Dedifferentiated amniotic fluid mesenchymal stem cell (primary cell): ENCODE measurements at regions not wholly inside any gene's neighbourhood (a gene's known extent, or its start where the extent isn't known, plus 50 kb on each side); places are given as distances from the start of the nearest gene placed in this dataset.
"Not testable (repeated sequence)": the region's sequence is repeated elsewhere in the genome, so short reads cannot be mapped to it uniquely, and the experiment has no call there.

Experiments
- DNase-seq: peaks from one replicate; pipeline ENCODE4 v3.0.0-alpha.2; 2016; ENCODE audit errors: extremely low spot score

DNA sequence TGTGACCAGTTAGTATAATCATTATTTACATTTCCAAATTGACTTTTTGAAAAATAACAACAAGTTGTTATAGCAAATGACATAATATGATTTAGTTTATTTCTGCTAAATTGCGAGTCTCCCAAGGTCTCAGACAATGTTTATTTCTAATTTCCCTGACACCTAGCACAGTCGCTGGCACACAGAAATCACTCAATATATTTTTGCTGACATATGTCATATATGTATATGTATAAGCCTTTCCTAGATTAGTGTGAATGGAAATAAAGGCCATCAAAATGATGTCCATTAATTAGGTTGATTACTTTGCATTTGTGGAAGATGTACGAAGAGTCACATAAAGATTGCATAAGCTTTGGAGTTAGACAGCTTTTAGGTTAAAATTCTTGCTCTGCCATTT lies 136.7 kb upstream of the CDH2 start:
- DNase-seq = no peak

DNA sequence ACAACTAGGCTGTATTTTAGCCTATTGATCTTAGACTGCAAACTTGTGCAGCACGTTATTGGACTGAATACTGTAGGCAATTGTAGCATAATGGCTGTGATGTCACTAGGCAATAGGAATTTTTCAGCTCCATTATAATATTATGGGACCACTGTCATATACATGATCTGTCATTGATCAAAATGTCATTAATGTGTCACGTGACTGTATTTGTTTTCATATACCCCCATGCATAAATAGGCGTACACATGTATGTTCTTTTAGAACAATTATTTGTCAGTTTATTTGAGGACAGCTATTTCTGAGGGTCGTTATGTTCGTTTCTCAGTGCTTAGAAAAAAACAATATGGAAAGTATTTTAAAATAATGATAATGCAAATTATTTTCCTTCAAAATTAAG lies 111.9 kb upstream of the CDH2 start:
- DNase-seq = no peak

DNA sequence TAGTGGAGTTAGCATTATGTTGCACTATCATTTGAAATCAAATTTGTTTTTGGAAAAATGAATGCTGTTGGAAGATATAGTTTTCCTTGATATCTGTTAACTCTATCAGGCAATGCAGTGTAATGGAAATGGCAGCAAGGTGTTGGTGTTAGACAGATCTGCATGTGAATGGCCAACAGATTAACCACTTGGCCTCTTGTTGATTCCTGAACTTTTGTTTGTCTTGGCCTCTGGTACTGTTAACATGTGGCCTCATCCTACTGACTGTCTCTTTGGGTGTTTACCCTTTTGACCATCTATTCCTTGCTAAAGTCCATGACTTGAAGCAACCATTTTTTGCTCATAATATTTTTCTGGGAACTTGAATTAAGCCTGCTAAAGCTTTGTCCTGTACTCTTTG lies 110.2 kb upstream of the CDH2 start:
- DNase-seq = no peak

DNA sequence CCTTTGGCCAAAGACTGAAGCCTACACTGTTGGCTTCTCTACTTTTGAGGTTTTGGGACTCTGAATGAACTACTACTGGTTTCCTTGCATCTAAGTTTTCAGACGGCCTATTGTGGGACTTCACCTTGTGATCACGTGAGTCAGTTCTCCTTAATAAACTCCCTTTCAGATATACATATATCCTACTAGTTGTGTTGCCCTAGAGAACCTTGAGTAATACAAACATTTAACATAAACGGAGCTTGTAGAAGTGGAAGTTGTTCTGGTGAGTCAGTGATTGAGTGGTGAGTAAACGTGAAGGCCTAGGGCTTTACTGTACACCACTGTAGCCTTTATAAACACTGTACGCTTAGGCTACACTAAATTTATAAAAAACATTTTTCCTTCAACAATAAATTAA lies 107.2 kb upstream of the CDH2 start:
- DNase-seq = peak; percentile 52

DNA sequence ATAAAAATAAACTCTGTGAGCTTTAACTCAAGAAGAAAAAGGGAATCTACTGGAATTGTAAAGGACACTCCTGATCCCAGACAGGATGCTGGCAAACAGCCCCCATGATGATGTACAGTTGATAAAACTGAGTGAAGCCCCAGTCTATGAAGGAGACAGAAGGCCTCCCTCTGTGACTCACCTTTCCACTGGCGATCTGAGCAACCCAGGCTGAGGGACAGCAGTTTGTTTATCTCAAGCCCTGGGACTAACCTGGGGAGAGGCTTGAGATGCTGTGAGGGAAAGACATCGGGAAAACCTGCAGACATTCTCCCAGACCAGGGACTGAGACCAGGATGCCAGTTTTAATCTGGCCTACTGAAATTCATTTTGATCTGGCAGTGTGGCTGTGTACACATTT lies 104.5 kb upstream of the CDH2 start:
- DNase-seq = no peak

DNA sequence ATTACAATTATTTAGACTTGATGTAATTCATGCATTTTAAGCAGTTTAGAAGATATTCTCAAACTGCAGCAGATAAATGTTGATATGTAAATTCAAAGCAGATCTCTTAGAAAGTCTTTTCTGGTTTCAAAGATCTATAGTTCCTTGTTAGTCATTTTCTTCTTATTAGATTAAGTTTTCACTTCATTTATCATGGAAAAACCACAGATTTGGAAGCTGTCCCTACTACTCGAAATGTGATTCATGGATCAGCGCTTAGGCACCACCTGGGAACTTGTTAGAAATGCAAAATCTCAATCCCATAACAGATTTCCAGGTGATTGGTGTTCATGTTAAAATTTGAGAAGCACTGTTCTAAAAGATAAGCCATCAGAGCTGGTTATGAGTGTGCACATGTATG lies 92.8 kb upstream of the CDH2 start:
- no peak for DNase-seq

DNA sequence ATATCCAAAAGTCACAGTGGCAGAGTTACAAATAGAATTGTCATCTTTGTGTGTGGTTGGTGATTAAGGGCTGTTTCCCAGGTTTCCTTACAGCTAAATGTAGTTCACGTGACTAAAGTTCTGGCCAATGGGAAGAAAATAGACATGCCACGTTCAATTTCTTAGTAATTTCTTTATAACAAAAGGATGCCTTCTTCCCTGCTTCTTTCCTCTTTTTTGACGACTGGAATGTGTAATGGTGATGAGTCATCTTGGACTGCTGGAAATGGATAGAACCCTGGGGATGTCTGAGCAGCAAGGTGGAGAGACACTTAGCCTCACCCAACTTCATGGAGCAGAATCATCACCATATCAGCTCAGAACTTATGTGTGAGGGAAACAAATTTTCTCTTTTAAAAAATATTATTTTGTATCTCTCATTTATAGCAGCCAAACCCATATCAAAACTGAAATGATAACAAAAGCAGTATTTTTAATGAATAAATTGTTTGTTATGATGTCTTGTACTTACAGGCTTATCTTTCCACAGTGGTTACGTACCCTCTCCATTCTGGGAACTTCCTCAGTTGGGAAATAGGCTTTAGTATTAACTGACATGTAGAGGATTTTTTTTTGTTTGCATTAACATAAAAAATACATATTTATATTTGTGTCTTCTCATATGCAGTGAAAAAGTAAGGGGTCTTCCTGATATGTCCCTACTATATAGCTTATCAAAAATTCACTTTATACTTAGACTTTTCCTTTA lies 91.1 kb upstream of the CDH2 start:
- DNase-seq = no peak

DNA sequence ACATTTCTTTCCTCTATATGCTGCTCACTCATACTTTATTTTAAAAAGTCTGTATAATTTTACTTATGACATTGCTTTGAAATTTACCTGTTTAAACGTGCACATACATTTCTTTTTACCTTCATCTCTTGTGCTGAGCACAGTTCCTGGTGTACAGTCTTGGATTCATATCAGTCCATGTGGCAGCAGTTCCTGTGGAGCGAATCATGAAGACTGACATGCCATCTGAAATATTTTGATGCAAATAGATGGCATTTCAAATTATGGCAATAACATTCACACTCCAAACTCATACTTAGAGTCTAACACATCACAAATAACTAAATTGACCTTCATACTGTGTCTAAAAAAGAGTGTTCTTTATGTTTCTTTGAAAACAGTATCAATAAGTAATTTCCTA lies 90.3 kb upstream of the CDH2 start:
- no peak for DNase-seq

DNA sequence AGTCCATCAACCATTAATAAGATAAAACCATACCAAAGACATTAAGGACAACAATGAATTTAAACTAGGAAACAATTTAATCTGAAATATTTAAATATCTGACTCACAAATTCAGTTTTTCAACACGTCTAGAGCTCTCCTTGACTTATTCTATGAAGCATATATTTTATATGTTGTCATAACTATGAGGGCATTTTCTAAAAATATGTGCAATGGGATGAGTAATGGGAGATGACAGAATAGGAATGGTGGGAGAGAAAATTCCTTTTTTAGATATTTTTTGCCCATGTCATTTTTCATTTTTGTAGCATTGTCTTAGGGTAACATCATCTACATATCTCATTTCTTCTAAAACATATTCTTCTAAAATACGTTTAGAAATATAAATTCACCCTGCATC lies 79.2 kb upstream of the CDH2 start:
- DNase-seq = peak; percentile 14

DNA sequence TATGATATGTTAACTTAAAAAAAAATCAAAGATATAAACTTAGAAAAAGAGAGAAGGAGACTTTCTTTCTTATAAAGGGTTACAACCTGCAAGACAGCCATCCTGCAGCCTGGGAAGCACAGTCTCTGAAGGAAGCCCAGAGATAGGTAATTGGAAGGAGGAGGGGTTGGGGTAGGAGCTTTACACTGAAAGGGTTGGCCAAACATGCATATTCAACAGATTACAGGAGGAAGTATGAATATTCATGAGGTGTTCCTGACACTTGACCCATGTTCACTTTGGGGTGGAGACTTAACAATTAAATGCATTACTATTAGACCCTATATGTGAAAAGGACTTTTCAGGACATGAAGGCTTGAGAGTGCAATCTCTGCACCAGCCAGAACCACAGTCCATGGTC lies 71.7 kb upstream of the CDH2 start:
- no peak for DNase-seq

DNA sequence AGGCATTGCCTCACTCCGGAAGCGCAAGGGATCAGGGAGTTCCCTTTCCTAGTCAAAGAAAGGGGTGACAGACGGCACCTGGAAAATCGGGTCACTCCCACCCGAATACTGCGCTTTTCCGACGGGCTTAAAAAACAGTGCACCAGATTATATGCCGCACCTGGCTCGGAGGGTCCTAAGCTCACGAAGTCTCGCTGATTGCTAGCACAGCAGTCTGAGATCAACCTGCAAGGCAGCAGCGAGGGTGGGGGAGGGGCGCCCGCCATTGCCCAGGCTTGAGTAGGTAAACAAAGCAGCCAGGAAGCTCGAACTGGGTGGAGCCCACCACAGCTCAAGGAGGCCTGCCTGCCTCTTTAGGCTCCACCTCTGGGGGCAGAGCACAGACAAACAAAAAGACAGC lies 63.7 kb upstream of the CDH2 start:
- not testable (repeated sequence) for DNase-seq

DNA sequence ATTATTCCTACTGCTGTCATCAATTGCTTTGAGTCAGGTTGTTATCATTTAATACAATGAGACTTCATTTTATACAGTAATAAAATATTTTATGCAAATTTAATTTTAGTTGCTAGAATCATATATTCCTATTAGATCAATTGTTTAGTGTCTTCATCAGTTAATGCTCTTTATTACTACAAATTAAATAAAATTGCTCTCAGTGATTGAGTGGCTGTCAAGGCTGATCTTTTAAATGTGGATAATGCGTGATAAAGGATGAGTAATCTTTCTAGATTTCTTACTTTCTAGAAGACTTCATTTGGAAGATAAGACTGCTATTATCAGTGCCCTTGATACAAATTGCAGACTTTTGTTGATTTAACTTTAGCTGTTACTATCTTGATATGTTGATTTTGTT lies 59.6 kb upstream of the CDH2 start:
- DNase-seq = no peak
